ENCODE measurements at regions not wholly inside any gene's neighbourhood (a gene's known extent, or its start where the extent isn't known, plus 50 kb on each side); places are given as distances from the start of the nearest gene placed in this dataset.
A peak's percentile ranks its signal among the peaks of the same experiment; 100 is the strongest.
"Not testable (repeated sequence)": the region's sequence is repeated elsewhere in the genome, so short reads cannot be mapped to it uniquely, and the experiment has no call there.

GRCh38 chr11:121863126-121863525 is 252.9 kb downstream of the BLID start:
- DNase-seq (ENCODE audit: low spot score) = no peak

GRCh38 chr11:121855138-121855537 is 260.9 kb downstream of the BLID start:
- not testable (repeated sequence) for DNase-seq (ENCODE audit: low spot score)

GRCh38 chr11:121844016-121844415 is 272.0 kb downstream of the BLID start:
- DNase-seq (ENCODE audit: low spot score) = no peak

- no peak for DNase-seq (ENCODE audit: low spot score)
Observed at GRCh38 chr11:121842192-121842585, 273.8 kb downstream of the BLID start.

- no peak for DNase-seq (ENCODE audit: low spot score)
Observed at GRCh38 chr11:121841487-121842191, 274.4 kb downstream of the BLID start.

GRCh38 chr11:121839781-121840180 is 276.2 kb downstream of the BLID start:
- DNase-seq (ENCODE audit: low spot score) = no peak

GRCh38 chr11:121838571-121838970 is 277.4 kb downstream of the BLID start:
- DNase-seq (ENCODE audit: low spot score) = no peak

- no peak for DNase-seq (ENCODE audit: low spot score)
Observed at GRCh38 chr11:121833970-121834369, 282.0 kb downstream of the BLID start.

- peak; percentile 84 for DNase-seq (ENCODE audit: low spot score)
Observed at GRCh38 chr11:121829159-121829643, 286.8 kb downstream of the BLID start.

- peak; percentile 14 for DNase-seq (ENCODE audit: low spot score)
Observed at GRCh38 chr11:121814962-121815361, 301.1 kb downstream of the BLID start.

GRCh38 chr11:121814296-121814695 is 301.7 kb downstream of the BLID start:
- no peak for DNase-seq (ENCODE audit: low spot score)

GRCh38 chr11:121810291-121810690 is 305.7 kb downstream of the BLID start:
- DNase-seq (ENCODE audit: low spot score) = no peak

- no peak for DNase-seq (ENCODE audit: low spot score)
Observed at GRCh38 chr11:121808096-121808495, 307.9 kb downstream of the BLID start.

- DNase-seq (ENCODE audit: low spot score) = no peak
Observed at GRCh38 chr11:121807051-121807450, 309.0 kb downstream of the BLID start.

GRCh38 chr11:121802542-121802941 is 313.5 kb downstream of the BLID start:
- no peak for DNase-seq (ENCODE audit: low spot score)

- DNase-seq (ENCODE audit: low spot score) = no peak
Observed at GRCh38 chr11:121801781-121802180, 314.2 kb downstream of the BLID start.

GRCh38 chr11:121801394-121801748 is 314.6 kb downstream of the BLID start:
- no peak for DNase-seq (ENCODE audit: low spot score)

GRCh38 chr11:121800731-121801393 is 315.2 kb downstream of the BLID start:
- DNase-seq (ENCODE audit: low spot score) = no peak

- DNase-seq (ENCODE audit: low spot score) = no peak
Observed at GRCh38 chr11:121800240-121800639, 315.8 kb downstream of the BLID start.

GRCh38 chr11:121797496-121797895 is 318.5 kb downstream of the BLID start:
- no peak for DNase-seq (ENCODE audit: low spot score)

GRCh38 chr11:121795174-121795573 is 320.8 kb downstream of the BLID start:
- DNase-seq (ENCODE audit: low spot score) = no peak

GRCh38 chr11:121794671-121795141 is 321.3 kb downstream of the BLID start:
- no peak for DNase-seq (ENCODE audit: low spot score)

- DNase-seq (ENCODE audit: low spot score) = no peak
Observed at GRCh38 chr11:121793916-121794315, 322.1 kb downstream of the BLID start.

GRCh38 chr11:121793291-121793690 is 322.7 kb downstream of the BLID start:
- no peak for DNase-seq (ENCODE audit: low spot score)
